Activated CD8-positive, alpha-beta T cell treated with anti-CD3 and anti-CD28 coated beads for 36 hours (primary cell): ENCODE measurements at regions not wholly inside any gene's neighbourhood (a gene's known extent, or its start where the extent isn't known, plus 50 kb on each side); places are given as distances from the start of the nearest gene placed in this dataset.

Source experiments
- ATAC-seq: fragments of 200-7000 bp; cut with Tn5 transposase; one replicate; pipeline ENCODE4 v1.10.0; 2021; ENCODE audit warnings: mild to moderate bottlenecking, moderate library complexity
- CTCF ChIA-PET: fragments of 350-600 bp; sonication (Branson Sonifier 250); formaldehyde crosslinking; loops from one replicate; lab custom pipeline; 2021; ENCODE audit warnings: antibody characterized with exemption; lab: Charles Lee
- POLR2A ChIA-PET: fragments of 350-600 bp; sonication (Branson Sonifier 250); formaldehyde crosslinking; loops from one replicate; lab custom pipeline; 2021; ENCODE audit warnings: antibody characterized with exemption; lab: Charles Lee
- DNase-seq: peaks from one replicate; pipeline ENCODE4 v3.0.0-alpha.2; 2020
- H3K27ac Mint-ChIP-seq: one replicate; pipeline ENCODE4 v1.8.0; 2021; ENCODE audit warnings: mild to moderate bottlenecking, mixed read lengths
- H3K27me3 Mint-ChIP-seq: one replicate; pipeline ENCODE4 v1.8.0; 2021; ENCODE audit warnings: mixed read lengths
- H3K36me3 Mint-ChIP-seq: one replicate; pipeline ENCODE4 v1.8.0; 2021; ENCODE audit warnings: low read depth, mixed read lengths
- H3K4me1 Mint-ChIP-seq: one replicate; pipeline ENCODE4 v1.8.0; 2021; ENCODE audit warnings: low read depth, mixed read lengths
- H3K4me3 Mint-ChIP-seq: one replicate; pipeline ENCODE4 v1.8.0; 2021; ENCODE audit warnings: mild to moderate bottlenecking, moderate library complexity, mixed read lengths
- H3K9me3 Mint-ChIP-seq: one replicate; pipeline ENCODE4 v1.8.0; 2021; ENCODE audit warnings: mixed read lengths
- CTCF ChIP-seq: fragments of 200-600 bp; IDR thresholded peaks from one replicate; pipeline ENCODE4 v1.8.0; 2022; ENCODE audit warnings: antibody characterized with exemption, mild to moderate bottlenecking
- intact Hi-C: fragments of 100-400 bp; cut with micrococcal nuclease; formaldehyde crosslinking; loops from one replicate; pipeline ENCODE4 v1.10.0; 2022

GRCh38 chr7:41568135-41568534, 134.8 kb downstream of the INHBA start:
- Mint-ChIP-seq H3K27ac (no peak overlapping the region), H3K27me3 (no peaks in the 10 kb centered on the region), H3K4me3 (no peak overlapping the region), H3K9me3 (peaks cover 2% of the 10 kb centered on the region), H3K36me3 (no peaks in the 10 kb centered on the region), H3K4me1 (no peaks in the 10 kb centered on the region)
- no peak for TF ChIP-seq CTCF
- intact Hi-C loops: no loop called here
- ATAC-seq (no peak), DNase-seq (no peak)
- ChIA-PET POLR2A (no interaction called here), CTCF (no interaction called here)

- Mint-ChIP-seq H3K27me3 (no peaks in the 10 kb centered on the region), H3K27ac (no peak overlapping the region), H3K4me1 (no peaks in the 10 kb centered on the region), H3K4me3 (no peak overlapping the region), H3K36me3 (no peaks in the 10 kb centered on the region), H3K9me3 (peaks cover 2% of the 10 kb centered on the region)
- no peak for TF ChIP-seq CTCF
- CTCF ChIA-PET: no interaction called here
- ATAC-seq (no peak), DNase-seq (no peak)
- intact Hi-C loops: no loop called here
- POLR2A ChIA-PET: no interaction called here
Measured at GRCh38 chr7:41567731-41568114, 135.2 kb downstream of the INHBA start.

GRCh38 chr7:41567031-41567730, 135.7 kb downstream of the INHBA start:
- H3K27ac Mint-ChIP-seq: no peak overlapping the region
- POLR2A ChIA-PET: no interaction called here
- no peak for TF ChIP-seq CTCF
- H3K27me3 Mint-ChIP-seq: no peaks in the 10 kb centered on the region
- no peak for DNase-seq
- H3K4me1 Mint-ChIP-seq: no peaks in the 10 kb centered on the region
- ATAC-seq: no peak
- H3K36me3 Mint-ChIP-seq: no peaks in the 10 kb centered on the region
- intact Hi-C loops: no loop called here
- no peak overlapping the region for H3K4me3 Mint-ChIP-seq
- peaks cover 2% of the 10 kb centered on the region for H3K9me3 Mint-ChIP-seq
- CTCF ChIA-PET: no interaction called here

GRCh38 chr7:41566581-41566980, 136.3 kb downstream of the INHBA start:
- Mint-ChIP-seq H3K36me3 (no peaks in the 10 kb centered on the region), H3K4me3 (no peak overlapping the region), H3K27me3 (no peaks in the 10 kb centered on the region), H3K27ac (no peak overlapping the region), H3K4me1 (no peaks in the 10 kb centered on the region), H3K9me3 (peaks cover 2% of the 10 kb centered on the region)
- ATAC-seq (no peak), DNase-seq (no peak)
- intact Hi-C loops: no loop called here
- ChIA-PET CTCF (no interaction called here), POLR2A (no interaction called here)
- no peak for TF ChIP-seq CTCF

- H3K4me1 Mint-ChIP-seq: no peaks in the 10 kb centered on the region
- ATAC-seq (no peak), DNase-seq (no peak)
- no peak overlapping the region for H3K27ac Mint-ChIP-seq
- POLR2A ChIA-PET: no interaction called here
- no peak for TF ChIP-seq CTCF
- H3K9me3 Mint-ChIP-seq: peaks cover 2% of the 10 kb centered on the region
- no peak overlapping the region for H3K4me3 Mint-ChIP-seq
- CTCF ChIA-PET: no interaction called here
- intact Hi-C loops: no loop called here
- no peaks in the 10 kb centered on the region for H3K27me3 Mint-ChIP-seq
- no peaks in the 10 kb centered on the region for H3K36me3 Mint-ChIP-seq
Measured at GRCh38 chr7:41565655-41566054, 137.2 kb downstream of the INHBA start.
